ENCODE measurements at regions not wholly inside any gene's neighbourhood (a gene's known extent, or its start where the extent isn't known, plus 50 kb on each side); places are given as distances from the start of the nearest gene placed in this dataset.

DNA sequence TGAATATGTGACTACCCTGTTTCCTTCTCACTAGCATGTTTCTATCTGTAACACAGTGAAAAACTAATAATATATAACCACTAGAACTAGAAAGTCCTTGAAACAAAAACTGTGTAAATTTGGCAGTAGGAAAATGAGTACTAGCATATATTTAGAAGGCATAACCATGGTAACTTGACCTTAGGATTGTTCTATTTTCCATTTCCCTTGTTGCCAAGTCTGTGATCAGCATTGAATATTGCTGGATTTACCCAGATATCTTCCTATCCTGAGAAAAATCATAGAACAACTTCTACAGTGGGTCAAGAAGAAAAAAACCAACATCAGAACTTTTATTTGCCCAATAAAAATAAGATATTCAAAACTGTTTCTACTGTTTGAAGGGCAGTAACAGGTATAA lies 563.9 kb upstream of the NRXN1 start:
- TF ChIP-seq EZH2phosphoT487 (IDR thresholded peaks at IDR 0.05; ENCODE audit: insufficient read depth, low read depth): no peak
- no peak for TF ChIP-seq EZH2 (IDR thresholded peaks at IDR 0.05; ENCODE audit: insufficient read depth, poor library complexity, severe bottlenecking)

All from GM23248 (cell line).